ENCODE measurements at regions not wholly inside any gene's neighbourhood (a gene's known extent, or its start where the extent isn't known, plus 50 kb on each side); places are given as distances from the start of the nearest gene placed in this dataset.
"Not testable (repeated sequence)": the region's sequence is repeated elsewhere in the genome, so short reads cannot be mapped to it uniquely, and the experiment has no call there.

DNA sequence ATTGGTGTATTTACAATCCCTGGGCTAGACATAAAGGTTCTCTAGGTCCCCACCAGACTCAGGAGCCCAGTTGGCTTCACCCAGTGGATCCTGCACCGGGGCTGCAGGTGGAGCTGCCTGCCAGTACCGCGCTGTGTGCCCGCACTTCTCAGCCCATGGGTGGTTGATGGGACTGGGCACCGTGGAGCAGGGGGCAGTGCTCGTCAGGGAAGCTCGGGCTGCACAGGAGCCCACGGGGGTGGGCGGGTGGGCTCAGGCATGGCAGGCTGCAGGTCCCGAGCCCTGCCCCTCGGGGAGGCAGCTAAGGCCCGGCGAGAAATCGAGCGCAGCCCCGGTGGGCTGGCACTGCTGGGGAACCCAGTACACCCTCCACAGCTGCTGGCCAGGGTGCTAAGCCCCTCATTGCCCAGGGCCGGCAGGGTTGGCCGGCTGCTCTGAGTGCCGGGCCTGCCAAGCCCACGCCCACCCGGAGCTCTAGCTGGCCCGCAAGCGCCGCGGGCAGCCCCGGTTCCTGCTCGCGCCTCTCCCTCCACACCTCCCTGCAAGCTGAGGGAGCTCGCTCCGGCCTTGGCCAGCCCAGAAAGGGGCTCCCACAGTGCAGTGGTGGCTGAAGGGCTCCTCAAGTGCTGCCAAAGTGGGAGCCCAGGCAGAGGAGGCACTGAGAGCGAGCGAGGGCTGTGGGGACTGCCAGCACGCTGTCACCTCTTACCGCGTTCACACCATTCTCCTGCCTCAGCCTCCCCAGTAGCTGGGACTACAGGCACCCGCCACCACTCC, 353.5 kb upstream of the HS6ST1 start:
- TF ChIP-seq, protein P1, sequence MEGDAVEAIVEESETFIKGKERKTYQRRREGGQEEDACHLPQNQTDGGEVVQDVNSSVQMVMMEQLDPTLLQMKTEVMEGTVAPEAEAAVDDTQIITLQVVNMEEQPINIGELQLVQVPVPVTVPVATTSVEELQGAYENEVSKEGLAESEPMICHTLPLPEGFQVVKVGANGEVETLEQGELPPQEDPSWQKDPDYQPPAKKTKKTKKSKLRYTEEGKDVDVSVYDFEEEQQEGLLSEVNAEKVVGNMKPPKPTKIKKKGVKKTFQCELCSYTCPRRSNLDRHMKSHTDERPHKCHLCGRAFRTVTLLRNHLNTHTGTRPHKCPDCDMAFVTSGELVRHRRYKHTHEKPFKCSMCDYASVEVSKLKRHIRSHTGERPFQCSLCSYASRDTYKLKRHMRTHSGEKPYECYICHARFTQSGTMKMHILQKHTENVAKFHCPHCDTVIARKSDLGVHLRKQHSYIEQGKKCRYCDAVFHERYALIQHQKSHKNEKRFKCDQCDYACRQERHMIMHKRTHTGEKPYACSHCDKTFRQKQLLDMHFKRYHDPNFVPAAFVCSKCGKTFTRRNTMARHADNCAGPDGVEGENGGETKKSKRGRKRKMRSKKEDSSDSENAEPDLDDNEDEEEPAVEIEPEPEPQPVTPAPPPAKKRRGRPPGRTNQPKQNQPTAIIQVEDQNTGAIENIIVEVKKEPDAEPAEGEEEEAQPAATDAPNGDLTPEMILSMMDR (IDR thresholded peaks at IDR 0.05; ENCODE audit: insufficient read depth, low read length, poor library complexity, severe bottlenecking): not testable (repeated sequence)
- not testable (repeated sequence) for TF ChIP-seq EZH2phosphoT487 (conservative IDR thresholded peaks at IDR 0.05; ENCODE audit: low read length)
